Keratinocyte (primary cell): ENCODE measurements at regions not wholly inside any gene's neighbourhood (a gene's known extent, or its start where the extent isn't known, plus 50 kb on each side); places are given as distances from the start of the nearest gene placed in this dataset.

ENCODE experiments used
- EZH2 ChIP-seq: IDR thresholded peaks from one replicate; pipeline ENCODE4 v1.6.1; 2012; ENCODE audit warnings: inconsistent platforms, mild to moderate bottlenecking, low read length, moderate library complexity
- TF ChIP-seq, protein P1 (sequence below), 3 experiments: IDR thresholded peaks in 1 of 3; conservative IDR thresholded peaks in 1 of 3; optimal IDR thresholded peaks in 1 of 3; 2 replicates in 2 of 3; 3 replicates in 1 of 3; pipeline versions ENCODE3 to v1.5.1; 2011; ENCODE audit warnings: low read length in 3 of 3, mild to moderate bottlenecking in 3 of 3, moderate library complexity in 2 of 3, control low read depth in 1 of 3, inconsistent platforms in 1 of 3; ENCODE audit not compliant: insufficient read depth in 2 of 3; ENCODE audit errors: extremely low read depth in 1 of 3

- TF ChIP-seq, protein P1, sequence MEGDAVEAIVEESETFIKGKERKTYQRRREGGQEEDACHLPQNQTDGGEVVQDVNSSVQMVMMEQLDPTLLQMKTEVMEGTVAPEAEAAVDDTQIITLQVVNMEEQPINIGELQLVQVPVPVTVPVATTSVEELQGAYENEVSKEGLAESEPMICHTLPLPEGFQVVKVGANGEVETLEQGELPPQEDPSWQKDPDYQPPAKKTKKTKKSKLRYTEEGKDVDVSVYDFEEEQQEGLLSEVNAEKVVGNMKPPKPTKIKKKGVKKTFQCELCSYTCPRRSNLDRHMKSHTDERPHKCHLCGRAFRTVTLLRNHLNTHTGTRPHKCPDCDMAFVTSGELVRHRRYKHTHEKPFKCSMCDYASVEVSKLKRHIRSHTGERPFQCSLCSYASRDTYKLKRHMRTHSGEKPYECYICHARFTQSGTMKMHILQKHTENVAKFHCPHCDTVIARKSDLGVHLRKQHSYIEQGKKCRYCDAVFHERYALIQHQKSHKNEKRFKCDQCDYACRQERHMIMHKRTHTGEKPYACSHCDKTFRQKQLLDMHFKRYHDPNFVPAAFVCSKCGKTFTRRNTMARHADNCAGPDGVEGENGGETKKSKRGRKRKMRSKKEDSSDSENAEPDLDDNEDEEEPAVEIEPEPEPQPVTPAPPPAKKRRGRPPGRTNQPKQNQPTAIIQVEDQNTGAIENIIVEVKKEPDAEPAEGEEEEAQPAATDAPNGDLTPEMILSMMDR (optimal IDR thresholded peaks at IDR 0.05 in 1 of 3, IDR thresholded peaks at IDR 0.05 in 1 of 3, conservative IDR thresholded peaks at IDR 0.05 in 1 of 3; ENCODE audit: extremely low read depth in 1 of 3, insufficient read depth in 2 of 3, low read length in 3 of 3), result no peak
- TF ChIP-seq EZH2, result no peak
Observed at GRCh38 chr20:55755411-55755810, 249.9 kb downstream of the CBLN4 start.
